Activated T-helper 1 cell treated with Interleukin-2 at 50 U/mL for 16 hours (primary cell): ENCODE measurements at regions not wholly inside any gene's neighbourhood (a gene's known extent, or its start where the extent isn't known, plus 50 kb on each side); places are given as distances from the start of the nearest gene placed in this dataset.

ENCODE experiments used
- DNase-seq: peaks from one replicate; pipeline ENCODE4 v3.0.0-alpha.2; 2020; ENCODE audit warnings: low read depth

GRCh38 chr11:80517701-80518100 is 1076.9 kb upstream of the TENM4 start:
- DNase-seq = no peak

GRCh38 chr11:80515097-80515496 is 1074.3 kb upstream of the TENM4 start:
- DNase-seq = no peak

DNA sequence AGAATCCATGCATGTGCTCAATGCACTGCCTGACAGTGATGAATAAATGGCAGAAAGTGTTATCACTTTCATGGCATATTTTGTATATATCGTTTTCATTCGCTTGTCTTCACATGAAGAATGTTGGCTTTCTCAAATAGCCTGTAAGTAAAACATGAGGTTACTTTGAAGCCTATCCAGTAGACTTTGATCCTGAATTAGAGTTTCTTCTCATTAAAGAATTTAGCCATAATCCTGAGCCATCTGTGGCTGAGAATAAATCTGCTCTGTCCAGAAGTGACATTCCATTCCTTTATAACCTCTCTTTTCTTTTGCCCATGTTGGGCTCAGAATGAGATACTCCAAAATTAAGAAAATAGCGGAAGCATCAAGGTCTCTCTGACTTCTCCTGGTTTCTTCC is 1071.7 kb upstream of the TENM4 start:
- no peak for DNase-seq

DNA sequence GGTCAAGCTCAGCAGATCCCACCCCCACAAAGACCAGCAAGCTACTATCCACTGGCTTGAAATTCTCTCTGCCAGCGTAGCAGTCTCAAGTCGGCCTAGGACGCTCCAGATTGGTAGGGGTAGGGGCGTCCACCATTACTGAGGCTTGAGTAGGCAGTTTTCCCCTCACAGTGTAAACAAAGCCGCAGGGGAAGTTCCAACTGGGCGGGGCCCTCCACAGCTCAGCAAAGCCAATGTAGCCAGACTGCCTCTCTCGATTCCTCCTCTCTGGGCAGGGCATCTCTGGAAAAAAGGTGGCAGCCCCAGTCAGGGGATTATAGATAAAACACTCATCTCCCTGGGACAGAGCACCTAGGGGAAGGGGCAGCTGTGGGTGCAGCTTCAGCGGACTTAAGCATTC is 1064.9 kb upstream of the TENM4 start:
- no peak for DNase-seq

GRCh38 chr11:80503990-80504389 is 1063.2 kb upstream of the TENM4 start:
- DNase-seq = no peak

DNA sequence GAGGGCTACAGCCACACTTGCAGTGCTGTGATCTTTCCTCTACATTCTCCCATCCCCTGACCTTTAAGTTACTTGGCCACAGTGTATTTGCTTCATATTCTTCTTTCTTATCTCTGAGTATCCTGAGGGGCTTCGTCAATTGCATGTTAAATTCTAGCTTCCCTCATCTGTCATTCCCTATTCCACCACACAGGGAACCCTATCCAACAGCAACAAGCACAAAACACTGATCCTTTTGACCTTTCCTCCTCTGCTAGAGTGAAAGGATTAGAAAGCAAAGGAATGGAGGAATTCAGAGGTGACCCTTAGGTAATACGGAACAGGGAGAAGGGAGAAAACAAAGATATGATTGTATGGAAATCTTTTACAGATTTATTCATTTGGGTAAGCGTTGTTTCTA is 1061.7 kb upstream of the TENM4 start:
- no peak for DNase-seq

DNA sequence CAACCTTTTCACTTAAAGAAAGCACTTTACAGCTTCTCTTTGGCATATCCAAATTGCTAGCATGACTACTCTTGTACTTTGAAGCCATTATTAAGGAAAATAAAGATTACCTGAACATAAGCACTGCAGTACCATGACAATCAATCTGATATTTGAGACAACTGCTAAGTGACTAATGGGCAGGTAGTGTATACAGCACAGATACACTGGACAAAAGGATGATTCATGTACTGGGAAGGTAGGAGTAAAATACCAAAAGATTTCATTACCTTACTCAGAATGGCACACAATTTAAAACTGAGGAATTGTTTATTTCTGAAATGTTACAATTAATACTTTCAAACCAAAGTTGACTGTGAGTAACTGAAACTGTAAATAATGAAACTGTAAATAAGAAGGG is 1054.3 kb upstream of the TENM4 start:
- no peak for DNase-seq

DNA sequence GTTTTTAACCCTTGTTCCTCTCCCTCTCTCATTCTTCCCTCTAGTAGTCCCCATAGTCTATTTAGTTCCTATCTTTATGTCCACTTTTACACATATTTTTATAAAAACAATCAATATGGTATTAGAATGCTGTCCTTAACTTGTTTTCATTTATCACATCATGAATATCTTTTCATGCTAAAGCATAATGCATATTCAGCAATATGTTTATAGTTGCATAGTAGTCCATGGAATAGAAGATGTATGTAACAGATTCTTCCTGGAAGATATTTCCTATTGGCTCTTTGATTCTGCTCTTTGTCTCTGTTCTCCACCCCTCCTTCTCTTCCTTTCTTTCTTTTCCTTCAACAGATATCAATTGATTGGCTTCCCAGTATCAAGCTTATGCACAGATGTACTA is 1047.1 kb upstream of the TENM4 start:
- no peak for DNase-seq

DNA sequence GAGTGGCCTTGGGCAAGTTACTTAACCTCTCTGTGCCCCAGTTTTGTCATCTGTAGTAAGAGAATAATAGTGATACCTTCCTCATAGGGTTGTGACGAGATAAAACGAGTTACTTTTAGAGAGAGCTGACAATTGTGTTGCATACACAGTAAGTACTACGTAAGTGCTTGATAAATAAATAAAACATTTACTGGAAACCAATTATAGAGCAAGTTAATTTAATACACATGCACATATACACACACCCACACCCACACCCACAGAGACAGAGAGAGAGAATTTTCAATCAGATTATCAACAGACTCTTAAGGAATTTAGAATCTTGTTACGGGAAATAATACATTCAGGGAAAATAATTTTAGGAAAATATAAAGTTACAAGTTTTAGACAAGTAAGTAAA is 1045.8 kb upstream of the TENM4 start:
- DNase-seq = no peak

GRCh38 chr11:80477178-80477577 is 1036.3 kb upstream of the TENM4 start:
- DNase-seq = no peak

GRCh38 chr11:80473562-80473961 is 1032.7 kb upstream of the TENM4 start:
- DNase-seq = no peak

DNA sequence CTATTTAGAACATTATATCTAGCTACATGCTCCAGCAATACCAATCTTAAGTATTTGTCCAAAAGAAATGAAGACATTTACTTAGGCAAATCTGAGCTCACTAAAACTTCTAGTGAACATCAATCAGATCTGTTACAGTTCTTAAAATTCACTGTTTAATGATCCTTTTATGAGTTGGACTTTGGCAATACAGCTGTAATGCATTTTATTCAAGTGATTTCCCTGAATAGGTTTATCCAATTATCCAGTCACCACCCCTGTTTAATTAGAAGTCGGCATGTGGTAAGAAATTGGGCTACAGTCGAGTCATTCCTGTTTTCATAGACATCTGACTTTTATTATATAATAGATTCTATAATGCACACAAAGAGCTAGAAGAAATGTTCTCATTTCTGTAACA is 1029.0 kb upstream of the TENM4 start:
- DNase-seq = no peak

- DNase-seq = no peak
Observed at GRCh38 chr11:80466570-80466969, 1025.7 kb upstream of the TENM4 start.

DNA sequence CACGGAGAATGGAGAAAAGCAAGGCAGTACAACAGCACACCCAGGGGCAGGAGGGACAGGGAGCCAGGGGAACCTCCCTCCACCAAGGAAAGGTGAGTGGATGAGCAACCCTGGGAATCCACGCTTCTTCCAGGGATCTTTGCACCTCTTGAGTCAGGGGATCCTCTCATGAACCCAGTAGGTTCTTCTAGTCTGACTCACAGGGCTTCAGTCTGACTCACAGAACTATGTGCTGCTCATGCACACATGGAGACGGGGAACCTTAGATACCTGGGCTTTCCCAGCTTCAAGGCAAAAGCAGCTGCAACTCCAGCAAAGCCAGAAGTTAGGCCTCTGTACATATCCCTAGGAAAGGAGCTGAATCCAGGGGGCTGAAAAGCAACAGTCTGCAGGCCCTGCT is 1021.4 kb upstream of the TENM4 start:
- no peak for DNase-seq

DNA sequence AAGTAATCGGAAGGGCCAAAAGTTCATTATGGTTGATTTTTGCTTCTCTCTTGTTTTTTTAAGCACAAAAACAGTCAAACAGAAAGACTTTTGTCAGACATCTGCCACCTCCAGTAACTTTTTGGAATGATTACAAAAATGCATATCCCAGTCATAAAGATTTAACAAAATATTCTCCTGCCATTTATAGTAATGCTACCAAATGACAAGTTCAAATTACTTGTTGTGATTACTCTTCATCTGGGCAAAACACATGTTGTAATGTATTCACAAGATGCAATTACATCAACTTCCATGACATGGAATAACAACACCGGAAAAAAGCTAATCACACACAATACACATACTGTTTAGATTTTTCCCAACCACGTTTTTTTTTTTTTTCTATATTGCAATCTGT is 1017.5 kb upstream of the TENM4 start:
- no peak for DNase-seq

DNA sequence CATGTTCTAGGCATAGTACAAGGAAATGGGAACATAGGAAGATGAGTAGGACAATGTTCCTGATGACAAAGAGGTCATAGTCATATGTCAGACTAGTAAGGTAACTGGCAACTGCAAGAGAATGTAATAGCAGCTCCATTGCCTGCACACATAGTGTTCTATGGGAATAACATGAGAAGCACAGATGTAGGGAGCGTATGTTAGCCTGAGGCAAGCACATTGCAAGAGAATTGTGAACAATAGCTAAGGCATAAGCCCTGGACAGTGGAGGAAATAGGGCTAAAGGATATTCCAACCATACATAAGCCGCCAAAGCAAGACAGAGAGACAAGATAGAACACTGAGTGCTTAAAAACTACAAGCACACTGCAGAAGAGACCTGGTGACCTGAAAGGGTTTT is 1017.0 kb upstream of the TENM4 start:
- DNase-seq = no peak

DNA sequence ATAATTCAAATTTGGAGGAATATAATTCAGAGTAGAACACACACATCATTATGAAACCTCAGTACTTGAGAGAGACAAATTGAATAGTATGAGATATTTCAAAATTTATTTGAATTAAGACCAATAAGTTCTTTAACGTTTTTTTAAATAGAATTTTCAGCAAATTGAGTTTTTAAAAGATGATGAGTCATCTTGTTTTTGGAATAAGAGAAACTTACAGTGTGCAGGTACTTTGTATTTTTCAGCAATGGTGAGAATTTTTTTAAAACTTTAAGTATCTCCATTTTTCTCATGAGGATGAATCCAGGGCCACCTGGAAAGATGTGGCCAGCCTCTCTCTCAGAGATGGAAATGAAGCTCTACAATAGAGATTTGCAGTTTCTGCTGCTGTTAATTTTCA is 1015.0 kb upstream of the TENM4 start:
- DNase-seq = no peak

GRCh38 chr11:80451105-80451504 is 1010.3 kb upstream of the TENM4 start:
- DNase-seq = no peak

- DNase-seq = no peak
Observed at GRCh38 chr11:80448709-80449108, 1007.9 kb upstream of the TENM4 start.

- no peak for DNase-seq
Observed at GRCh38 chr11:80443177-80443576, 1002.3 kb upstream of the TENM4 start.

GRCh38 chr11:80441821-80442220 is 1001.0 kb upstream of the TENM4 start:
- DNase-seq = no peak

DNA sequence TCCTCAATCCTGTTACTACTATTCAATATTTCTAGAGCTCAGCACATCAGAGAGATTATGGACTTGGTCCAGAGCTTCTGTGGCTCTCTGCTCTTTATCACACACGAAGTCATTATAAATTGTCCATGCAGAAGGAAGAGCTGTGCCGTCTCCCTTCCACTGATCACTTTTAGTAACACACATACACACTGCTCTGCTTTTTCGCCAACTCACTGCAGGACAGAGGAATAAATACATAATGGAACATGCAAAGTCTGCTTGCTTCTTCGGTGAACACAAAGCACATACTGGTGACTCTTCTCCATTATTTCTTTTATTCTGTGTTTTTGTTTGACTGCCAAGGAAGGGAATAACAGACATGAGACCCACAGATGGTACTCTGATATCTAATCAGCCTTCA is 1000.0 kb upstream of the TENM4 start:
- no peak for DNase-seq

- no peak for DNase-seq
Observed at GRCh38 chr11:80436547-80436946, 995.7 kb upstream of the TENM4 start.

- DNase-seq = no peak
Observed at GRCh38 chr11:80435345-80435744, 994.5 kb upstream of the TENM4 start.

DNA sequence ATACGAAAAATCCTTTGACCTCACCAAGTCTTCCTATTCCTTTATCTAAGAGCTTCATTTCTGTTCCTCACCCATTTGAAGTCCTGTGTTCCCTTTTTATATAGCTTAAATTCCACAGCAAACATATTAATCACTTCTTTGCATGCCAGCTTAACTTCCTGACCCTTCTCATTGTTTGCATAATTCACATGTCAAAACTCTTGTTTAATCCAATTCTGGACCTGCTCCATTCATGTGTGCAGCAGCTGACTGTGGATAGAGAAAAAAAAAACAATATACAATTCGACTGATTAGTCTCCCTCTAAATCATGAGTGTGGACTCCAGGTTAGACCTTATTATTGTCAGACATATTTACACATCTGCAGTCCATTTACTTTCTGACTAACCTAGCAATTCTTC is 991.2 kb upstream of the TENM4 start:
- DNase-seq = no peak
